ENCODE measurements at regions not wholly inside any gene's neighbourhood (a gene's known extent, or its start where the extent isn't known, plus 50 kb on each side); places are given as distances from the start of the nearest gene placed in this dataset.

DNA sequence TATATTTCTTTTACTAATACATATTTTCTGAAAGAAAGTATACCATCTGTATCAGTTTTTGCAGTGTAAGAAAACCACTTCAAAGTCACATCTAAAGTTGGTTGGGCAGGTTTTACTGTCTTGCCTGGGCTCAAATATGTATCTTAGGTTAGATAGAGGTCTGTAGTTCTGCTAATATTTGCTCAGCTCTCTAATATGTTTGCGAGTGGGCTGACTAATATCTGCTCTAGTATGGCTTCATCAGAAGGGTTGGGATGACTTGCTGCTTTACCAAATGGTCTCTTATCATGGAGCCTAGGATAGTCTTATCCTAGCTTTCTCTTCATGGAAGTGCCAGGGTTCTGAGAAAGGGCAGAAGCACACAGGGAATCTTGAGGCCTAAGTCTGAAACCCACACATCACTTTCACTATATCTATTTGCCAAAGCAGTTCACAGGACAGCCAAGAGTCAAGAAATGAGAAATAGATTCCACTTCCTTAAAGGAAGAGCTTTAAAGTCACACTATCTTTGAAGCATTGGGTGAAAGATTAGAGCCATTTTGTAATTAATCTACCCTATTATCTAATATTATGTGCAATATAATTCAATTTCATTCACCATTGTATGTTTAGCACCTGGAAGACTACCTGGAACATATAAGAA, 610.0 kb downstream of the KCNJ3 start:
- TF ChIP-seq, protein P1, sequence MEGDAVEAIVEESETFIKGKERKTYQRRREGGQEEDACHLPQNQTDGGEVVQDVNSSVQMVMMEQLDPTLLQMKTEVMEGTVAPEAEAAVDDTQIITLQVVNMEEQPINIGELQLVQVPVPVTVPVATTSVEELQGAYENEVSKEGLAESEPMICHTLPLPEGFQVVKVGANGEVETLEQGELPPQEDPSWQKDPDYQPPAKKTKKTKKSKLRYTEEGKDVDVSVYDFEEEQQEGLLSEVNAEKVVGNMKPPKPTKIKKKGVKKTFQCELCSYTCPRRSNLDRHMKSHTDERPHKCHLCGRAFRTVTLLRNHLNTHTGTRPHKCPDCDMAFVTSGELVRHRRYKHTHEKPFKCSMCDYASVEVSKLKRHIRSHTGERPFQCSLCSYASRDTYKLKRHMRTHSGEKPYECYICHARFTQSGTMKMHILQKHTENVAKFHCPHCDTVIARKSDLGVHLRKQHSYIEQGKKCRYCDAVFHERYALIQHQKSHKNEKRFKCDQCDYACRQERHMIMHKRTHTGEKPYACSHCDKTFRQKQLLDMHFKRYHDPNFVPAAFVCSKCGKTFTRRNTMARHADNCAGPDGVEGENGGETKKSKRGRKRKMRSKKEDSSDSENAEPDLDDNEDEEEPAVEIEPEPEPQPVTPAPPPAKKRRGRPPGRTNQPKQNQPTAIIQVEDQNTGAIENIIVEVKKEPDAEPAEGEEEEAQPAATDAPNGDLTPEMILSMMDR (conservative IDR thresholded peaks at IDR 0.05), result no peak
- TF ChIP-seq ZFX (IDR thresholded peaks at IDR 0.05), result no peak

All from C4-2B (cell line).